ENCODE measurements at regions not wholly inside any gene's neighbourhood (a gene's known extent, or its start where the extent isn't known, plus 50 kb on each side); places are given as distances from the start of the nearest gene placed in this dataset.

DNA sequence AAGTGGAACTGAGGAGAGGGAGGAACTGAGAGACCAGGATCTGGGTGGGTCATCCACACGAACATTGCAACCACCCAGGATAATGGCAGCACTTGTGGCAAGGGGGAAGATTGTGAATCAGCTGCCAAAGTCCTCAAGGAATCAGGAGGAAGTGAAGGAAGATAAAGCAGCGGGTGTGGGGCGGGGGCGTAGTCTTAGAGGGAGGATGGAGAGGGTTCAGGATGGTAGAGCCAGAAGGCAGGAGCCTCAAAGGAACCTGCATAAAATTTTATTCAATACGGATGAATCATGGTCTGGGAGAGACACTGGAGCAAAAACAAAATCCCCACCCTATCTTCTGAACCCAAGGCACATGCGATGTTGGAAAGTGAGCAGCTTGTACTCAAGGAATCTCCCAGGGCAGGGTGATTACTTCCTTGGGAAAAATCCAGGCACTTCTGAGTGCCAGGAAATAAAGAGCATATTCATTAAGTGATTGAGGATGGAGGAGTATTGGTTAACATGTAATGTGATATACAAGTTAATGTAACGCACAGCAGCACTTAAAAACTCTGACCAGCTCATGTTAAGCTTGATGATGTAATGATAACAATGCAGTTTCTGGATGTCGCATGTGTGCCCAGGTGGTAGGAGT, 82.0 kb upstream of the B3GAT2 start:
- Histone ChIP-seq H3K4me2 (ENCODE audit: insufficient read depth, low read length) (no peak overlapping the region), H3K4me3 (ENCODE audit: insufficient read depth, low read length) (no peak overlapping the region), H3K4me1 (ENCODE audit: insufficient read depth, low read length) (no peaks in the 10 kb centered on the region), H3K79me2 (ENCODE audit: insufficient read depth, low read length) (no peaks in the 10 kb centered on the region), H3K9me3 (ENCODE audit: low read depth, low read length) (no peaks in the 10 kb centered on the region), H2AFZ (ENCODE audit: low read length) (no peak overlapping the region), H4K20me1 (ENCODE audit: insufficient read depth, low read length) (no peaks in the 10 kb centered on the region), H3K27ac (ENCODE audit: low read depth, low read length) (no peak overlapping the region), H3K36me3 (ENCODE audit: insufficient read depth, low read length) (no peaks in the 10 kb centered on the region), H3K27me3 (ENCODE audit: insufficient read depth, low read length) (no peaks in the 10 kb centered on the region)
- DNase-seq (ENCODE audit: insufficient read length, low spot score, missing footprints): no peak
- TF ChIP-seq, protein P1, sequence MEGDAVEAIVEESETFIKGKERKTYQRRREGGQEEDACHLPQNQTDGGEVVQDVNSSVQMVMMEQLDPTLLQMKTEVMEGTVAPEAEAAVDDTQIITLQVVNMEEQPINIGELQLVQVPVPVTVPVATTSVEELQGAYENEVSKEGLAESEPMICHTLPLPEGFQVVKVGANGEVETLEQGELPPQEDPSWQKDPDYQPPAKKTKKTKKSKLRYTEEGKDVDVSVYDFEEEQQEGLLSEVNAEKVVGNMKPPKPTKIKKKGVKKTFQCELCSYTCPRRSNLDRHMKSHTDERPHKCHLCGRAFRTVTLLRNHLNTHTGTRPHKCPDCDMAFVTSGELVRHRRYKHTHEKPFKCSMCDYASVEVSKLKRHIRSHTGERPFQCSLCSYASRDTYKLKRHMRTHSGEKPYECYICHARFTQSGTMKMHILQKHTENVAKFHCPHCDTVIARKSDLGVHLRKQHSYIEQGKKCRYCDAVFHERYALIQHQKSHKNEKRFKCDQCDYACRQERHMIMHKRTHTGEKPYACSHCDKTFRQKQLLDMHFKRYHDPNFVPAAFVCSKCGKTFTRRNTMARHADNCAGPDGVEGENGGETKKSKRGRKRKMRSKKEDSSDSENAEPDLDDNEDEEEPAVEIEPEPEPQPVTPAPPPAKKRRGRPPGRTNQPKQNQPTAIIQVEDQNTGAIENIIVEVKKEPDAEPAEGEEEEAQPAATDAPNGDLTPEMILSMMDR (IDR thresholded peaks at IDR 0.05; ENCODE audit: extremely low read depth, low read depth, low read length): no peak

DNA sequence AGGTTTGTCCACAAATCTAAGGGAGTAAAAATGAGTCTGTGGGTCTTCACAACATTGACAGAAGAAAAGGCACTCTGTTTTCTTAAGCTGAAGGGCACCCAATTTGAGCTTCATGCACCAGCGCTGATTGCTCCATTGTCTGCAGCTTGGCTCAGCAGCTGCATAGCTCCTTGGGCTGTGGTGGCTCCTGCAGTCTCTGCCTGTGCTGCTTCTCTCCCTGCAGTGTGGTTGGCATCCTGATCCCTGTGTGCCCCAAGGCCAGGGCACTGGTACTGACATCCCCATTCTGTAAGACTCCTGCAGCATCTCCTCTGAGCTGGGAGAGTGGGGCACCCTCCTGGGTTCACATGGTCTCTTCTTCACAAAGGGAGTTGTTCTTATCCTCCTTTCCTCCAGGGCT, 83.2 kb upstream of the B3GAT2 start:
- H3K27me3 ChIP-seq (ENCODE audit: insufficient read depth, low read length): no peaks in the 10 kb centered on the region
- no peak overlapping the region for H3K4me2 ChIP-seq (ENCODE audit: insufficient read depth, low read length)
- H3K9me3 ChIP-seq (ENCODE audit: low read depth, low read length): no peaks in the 10 kb centered on the region
- H3K36me3 ChIP-seq (ENCODE audit: insufficient read depth, low read length): no peaks in the 10 kb centered on the region
- H3K4me3 ChIP-seq (ENCODE audit: insufficient read depth, low read length): no peak overlapping the region
- H4K20me1 ChIP-seq (ENCODE audit: insufficient read depth, low read length): no peaks in the 10 kb centered on the region
- no peak for DNase-seq (ENCODE audit: insufficient read length, low spot score, missing footprints)
- H2AFZ ChIP-seq (ENCODE audit: low read length): no peak overlapping the region
- TF ChIP-seq, protein P1 (IDR thresholded peaks at IDR 0.05; ENCODE audit: extremely low read depth, low read depth, low read length): no peak
- no peaks in the 10 kb centered on the region for H3K79me2 ChIP-seq (ENCODE audit: insufficient read depth, low read length)
- H3K4me1 ChIP-seq (ENCODE audit: insufficient read depth, low read length): no peaks in the 10 kb centered on the region
- H3K27ac ChIP-seq (ENCODE audit: low read depth, low read length): no peak overlapping the region

GRCh38 chr6:71040841-71041240, 84.0 kb upstream of the B3GAT2 start:
- TF ChIP-seq, protein P1 (IDR thresholded peaks at IDR 0.05; ENCODE audit: extremely low read depth, low read depth, low read length): no peak
- no peaks in the 10 kb centered on the region for H3K27me3 ChIP-seq (ENCODE audit: insufficient read depth, low read length)
- no peak overlapping the region for H3K4me3 ChIP-seq (ENCODE audit: insufficient read depth, low read length)
- H3K4me1 ChIP-seq (ENCODE audit: insufficient read depth, low read length): no peaks in the 10 kb centered on the region
- H3K9me3 ChIP-seq (ENCODE audit: low read depth, low read length): no peaks in the 10 kb centered on the region
- no peak overlapping the region for H2AFZ ChIP-seq (ENCODE audit: low read length)
- H3K4me2 ChIP-seq (ENCODE audit: insufficient read depth, low read length): no peak overlapping the region
- DNase-seq (ENCODE audit: insufficient read length, low spot score, missing footprints): no peak
- H3K79me2 ChIP-seq (ENCODE audit: insufficient read depth, low read length): no peaks in the 10 kb centered on the region
- no peaks in the 10 kb centered on the region for H3K36me3 ChIP-seq (ENCODE audit: insufficient read depth, low read length)
- H3K27ac ChIP-seq (ENCODE audit: low read depth, low read length): no peak overlapping the region
- H4K20me1 ChIP-seq (ENCODE audit: insufficient read depth, low read length): no peaks in the 10 kb centered on the region

- Histone ChIP-seq H3K4me2 (ENCODE audit: insufficient read depth, low read length) (no peak overlapping the region), H4K20me1 (ENCODE audit: insufficient read depth, low read length) (no peaks in the 10 kb centered on the region), H3K27me3 (ENCODE audit: insufficient read depth, low read length) (no peaks in the 10 kb centered on the region), H3K4me3 (ENCODE audit: insufficient read depth, low read length) (no peak overlapping the region), H3K4me1 (ENCODE audit: insufficient read depth, low read length) (no peaks in the 10 kb centered on the region), H3K36me3 (ENCODE audit: insufficient read depth, low read length) (no peaks in the 10 kb centered on the region), H3K27ac (ENCODE audit: low read depth, low read length) (no peak overlapping the region), H3K79me2 (ENCODE audit: insufficient read depth, low read length) (no peaks in the 10 kb centered on the region), H3K9me3 (ENCODE audit: low read depth, low read length) (no peaks in the 10 kb centered on the region), H2AFZ (ENCODE audit: low read length) (no peak overlapping the region)
- TF ChIP-seq, protein P1 (IDR thresholded peaks at IDR 0.05; ENCODE audit: extremely low read depth, low read depth, low read length): no peak
- DNase-seq (ENCODE audit: insufficient read length, low spot score, missing footprints): no peak
Measured at GRCh38 chr6:71043902-71044301, 87.0 kb upstream of the B3GAT2 start.
